Endothelial cell of umbilical vein (primary cell): ENCODE measurements at regions not wholly inside any gene's neighbourhood (a gene's known extent, or its start where the extent isn't known, plus 50 kb on each side); places are given as distances from the start of the nearest gene placed in this dataset.

Experiments
- BruUV-seq: library from RNA; stranded (reverse); fragments of 400-500 nt; replicated peaks from 2 replicates; lab custom pipeline; 2021; lab: Mats Ljungman, UMichigan
- CTCF ChIA-PET: fragments of 300-600, 350-600 bp; sonication (Branson Sonifier 250); formaldehyde crosslinking; loops from one replicate; lab custom pipeline; 2021; ENCODE audit warnings: antibody characterized with exemption, inconsistent platforms; lab: Charles Lee
- POLR2A ChIA-PET: fragments of 300-600, 350-600 bp; sonication (Branson Sonifier 250); formaldehyde crosslinking; loops from one replicate; lab custom pipeline; 2021; ENCODE audit warnings: antibody characterized with exemption, inconsistent platforms; lab: Charles Lee
- DNase-seq: peaks from one replicate; pipeline ENCODE4 v3.0.0-alpha.2; 2011; ENCODE audit warnings: low read depth, low spot score
- FAIRE-seq: peaks from 2 replicates; lab custom pipeline; 2011; peaks lifted over from hg19 to GRCh38; lab: Jason Lieb, UNC
- H2AFZ ChIP-seq: 2 replicates; pipeline ENCODE4 v1.6.0; 2012; ENCODE audit warnings: low read depth, low read length, control low read depth, inconsistent platforms
- H3K27ac ChIP-seq: 2 replicates; pipeline ENCODE4 v1.5.1; 2011; ENCODE audit warnings: low read depth, mild to moderate bottlenecking, control low read depth, low read length, moderate library complexity; ENCODE audit not compliant: insufficient read depth
- H3K27me3 ChIP-seq, 2 experiments: 2 replicates each; pipeline versions ENCODE4 v1.6.0 to v1.6.1; 2011; ENCODE audit warnings: low read length in 2 of 2, mixed read lengths in 1 of 2; ENCODE audit not compliant: control insufficient read depth in 2 of 2, insufficient read depth in 2 of 2
- H3K36me3 ChIP-seq, 2 experiments: 2 replicates in 1 of 2; 3 replicates in 1 of 2; pipeline ENCODE4 v1.5.1; 2011; ENCODE audit warnings: low read length in 2 of 2, mild to moderate bottlenecking in 1 of 2, moderate library complexity in 1 of 2; ENCODE audit not compliant: control insufficient read depth in 2 of 2, insufficient read depth in 2 of 2; ENCODE audit errors: extremely low read depth in 1 of 2
- H3K4me1 ChIP-seq: 3 replicates; pipeline ENCODE4 v1.5.1; 2011; ENCODE audit warnings: mild to moderate bottlenecking, low read length; ENCODE audit not compliant: control insufficient read depth, insufficient read depth; ENCODE audit errors: extremely low read depth
- H3K4me2 ChIP-seq: 2 replicates; pipeline ENCODE4 v1.6.1; 2011; ENCODE audit warnings: low read length, control low read depth, mixed read lengths; ENCODE audit not compliant: insufficient read depth
- H3K4me3 ChIP-seq, 3 experiments: fragments of 200-600 bp in 1 of 3; sonication (generic), shearing (Covaris generic) in 1 of 3; replicated peaks in 1 of 3; 2 replicates each; pipeline ENCODE4 v1.5.1; 2011 to 2016; ENCODE audit warnings: control low read depth in 3 of 3, low read length in 3 of 3, mild to moderate bottlenecking in 2 of 3, inconsistent platforms in 1 of 3, low read depth in 1 of 3, moderate library complexity in 1 of 3; ENCODE audit not compliant: insufficient read depth in 1 of 3
- H3K79me2 ChIP-seq: 2 replicates; pipeline ENCODE4 v1.6.0; 2012; ENCODE audit warnings: low read length, inconsistent platforms; ENCODE audit not compliant: control insufficient read depth, insufficient read depth
- H3K9ac ChIP-seq: replicated peaks from 2 replicates; pipeline ENCODE3; 2011; ENCODE audit warnings: low read length, control low read depth; ENCODE audit not compliant: insufficient read depth; ENCODE audit errors: extremely low read depth
- H3K9me1 ChIP-seq: replicated peaks from 3 replicates; pipeline ENCODE4 v1.6.0; 2011; ENCODE audit warnings: mild to moderate bottlenecking, low read length; ENCODE audit not compliant: control insufficient read depth, insufficient read depth; ENCODE audit errors: extremely low read depth
- H3K9me3 ChIP-seq: replicated peaks from 2 replicates; pipeline ENCODE4 v1.5.1; 2012; ENCODE audit warnings: low read length, inconsistent platforms; ENCODE audit not compliant: control insufficient read depth, insufficient read depth
- H4K20me1 ChIP-seq: replicated peaks from 2 replicates; pipeline ENCODE3; 2011; ENCODE audit warnings: mild to moderate bottlenecking, low read length; ENCODE audit not compliant: control insufficient read depth, insufficient read depth; ENCODE audit errors: extremely low read depth
- CTCF ChIP-seq, 2 donors: IDR thresholded peaks; 1 replicate in 1 of 2; 2 replicates in 1 of 2; pipeline ENCODE4 v1.5.1; 2011; ENCODE audit warnings: low read length in 2 of 2, mild to moderate bottlenecking in 2 of 2, moderate library complexity in 2 of 2, control low read depth in 1 of 2, inconsistent platforms in 1 of 2, low read depth in 1 of 2; ENCODE audit not compliant: insufficient read depth in 1 of 2; ENCODE audit errors: extremely low read depth in 1 of 2
- EZH2 ChIP-seq: IDR thresholded peaks from 2 replicates; pipeline ENCODE4 v1.6.1; 2012; ENCODE audit warnings: borderline replicate concordance, low read depth, mild to moderate bottlenecking, moderate library complexity, low read length, inconsistent platforms; ENCODE audit not compliant: severe bottlenecking
- FOS ChIP-seq: IDR thresholded peaks from 2 replicates; pipeline ENCODE4 v1.6.1; 2011; ENCODE audit warnings: mild to moderate bottlenecking, low read length, moderate library complexity, borderline replicate concordance; ENCODE audit not compliant: insufficient read depth
- GATA2 ChIP-seq: IDR thresholded peaks from 2 replicates; pipeline ENCODE4 v1.7.0; 2011; ENCODE audit warnings: low read depth, mild to moderate bottlenecking, moderate library complexity, mixed read lengths, low read length; ENCODE audit not compliant: insufficient read length, insufficient read depth
- JUN ChIP-seq: IDR thresholded peaks from 2 replicates; pipeline ENCODE4 v1.6.1; 2011; ENCODE audit warnings: borderline replicate concordance, low read depth; ENCODE audit not compliant: insufficient read length, insufficient read depth
- MAX ChIP-seq: IDR thresholded peaks from 2 replicates; pipeline ENCODE4 v1.6.1; 2011; ENCODE audit not compliant: insufficient read depth, insufficient read length
- MYC ChIP-seq: IDR thresholded peaks from one replicate; pipeline ENCODE4 v1.6.1; 2011; ENCODE audit warnings: mild to moderate bottlenecking, low read depth, low read length
- POLR2A ChIP-seq: IDR thresholded peaks from 2 replicates; pipeline ENCODE4 v1.6.1; 2012; ENCODE audit warnings: low read depth, mild to moderate bottlenecking, control low read depth, low read length
- POLR2AphosphoS5 ChIP-seq: IDR thresholded peaks from 2 replicates; pipeline ENCODE4 v1.6.1; 2012; ENCODE audit warnings: low read depth, mild to moderate bottlenecking, control low read depth, low read length, moderate library complexity; ENCODE audit not compliant: insufficient read depth
- dilution Hi-C: fragments of 300-500 bp; cut with MboI; formaldehyde crosslinking; loops from one replicate; pipeline ENCODE4 v1.15.0; 2019; ENCODE audit warnings: low sequenced_read_pairs; ENCODE audit not compliant: extremely low pct_ligation_motif_present
- intact Hi-C: fragments of 100-400 bp; cut with micrococcal nuclease; formaldehyde crosslinking; loops from one replicate; pipeline ENCODE4 v1.10.0; 2022

GRCh38 chr2:236676136-236676873, 106.7 kb downstream of the ACKR3 start:
- no peaks in the 10 kb centered on the region for H3K36me3 ChIP-seq
- peaks cover 3% of the 10 kb centered on the region for H3K4me1 ChIP-seq
- CTCF ChIA-PET: no interaction called here
- POLR2A ChIA-PET: no interaction called here
- no peaks in the 10 kb centered on the region for H3K9me1 ChIP-seq
- H3K9ac ChIP-seq: no peak overlapping the region
- no peaks in the 10 kb centered on the region for H3K79me2 ChIP-seq
- FAIRE-seq (no peak), DNase-seq (no peak)
- H4K20me1 ChIP-seq: no peaks in the 10 kb centered on the region
- no peak for TF ChIP-seq MYC
- no peak for TF ChIP-seq GATA2
- TF ChIP-seq MAX: no peak
- TF ChIP-seq JUN: no peak
- no peak for TF ChIP-seq FOS
- no peak for TF ChIP-seq EZH2
- TF ChIP-seq POLR2A: no peak
- TF ChIP-seq POLR2AphosphoS5: no peak
- TF ChIP-seq CTCF (IDR thresholded peaks at IDR 0.05; ENCODE audit: extremely low read depth in 1 of 2, insufficient read depth in 1 of 2, low read depth in 1 of 2, low read length in 2 of 2): no peak
- intact Hi-C loops (no loop called here), dilution Hi-C loops (no loop called here)
- BruUV-seq: no TSS peak
- H3K4me2 ChIP-seq: no peak overlapping the region
- H2AFZ ChIP-seq: no peak overlapping the region
- no peaks in the 10 kb centered on the region for H3K9me3 ChIP-seq
- H3K27me3 ChIP-seq: peaks cover 0 to 3% of the 10 kb centered on the region in 2 experiments
- H3K27ac ChIP-seq: no peak overlapping the region
- H3K4me3 ChIP-seq: no peak overlapping the region
